ENCODE measurements at regions not wholly inside any gene's neighbourhood (a gene's known extent, or its start where the extent isn't known, plus 50 kb on each side); places are given as distances from the start of the nearest gene placed in this dataset.

- TF ChIP-seq ZNF431 (CRISPR knock-in tag; IDR thresholded peaks at IDR 0.05; ENCODE audit: borderline replicate concordance, low read depth) (no peak), CTCF (CRISPR knock-in tag; IDR thresholded peaks at IDR 0.05) (no peak), MLX (CRISPR knock-in tag; IDR thresholded peaks at IDR 0.05) (no peak), GMEB1 (CRISPR knock-in tag; IDR thresholded peaks at IDR 0.05; ENCODE audit: borderline replicate concordance) (no peak), EZH2 (conservative IDR thresholded peaks at IDR 0.05; ENCODE audit: low read depth, low read length) (no peak), POLR2AphosphoS5 (IDR thresholded peaks at IDR 0.05; ENCODE audit: low read depth, low read length) (no peak), USF2 (IDR thresholded peaks at IDR 0.05; ENCODE audit: low read depth, low read length) (no peak), USF2 (CRISPR knock-in tag; IDR thresholded peaks at IDR 0.05; ENCODE audit: borderline replicate concordance) (no peak), ASH2L (IDR thresholded peaks at IDR 0.05; ENCODE audit: insufficient read length, low read depth, low read length) (no peak), FOXP1 (IDR thresholded peaks at IDR 0.05) (no peak), FOXP1 (CRISPR knock-in tag; IDR thresholded peaks at IDR 0.05) (no peak), MATR3 (CRISPR knock-in tag; IDR thresholded peaks at IDR 0.05) (no peak), XRCC5 (optimal IDR thresholded peaks at IDR 0.05; ENCODE audit: low read length) (no peak), ATRX (CRISPR knock-in tag; IDR thresholded peaks at IDR 0.05; ENCODE audit: borderline replicate concordance) (no peak), HNRNPL (IDR thresholded peaks at IDR 0.05; ENCODE audit: low read depth, low read length) (no peak), ZNF143 (CRISPR knock-in tag; IDR thresholded peaks at IDR 0.05) (no peak)
These were observed 271.4 kb upstream of the NCAM1 start for GRCh38 chr11:112689851-112690250.

Data from HepG2 (cell line).